Activated T-helper 2 cell treated with anti-CD3 and anti-CD28 coated beads, Interferon-gamma antibody, Interleukin-2, Interleukin-4, amounts not matched to agents 10 μg/mL and 5 μg/mL and 100 μg/mL, durations not matched to agents 14 hours and 24 hours and 36 hours (primary cell): ENCODE measurements at regions not wholly inside any gene's neighbourhood (a gene's known extent, or its start where the extent isn't known, plus 50 kb on each side); places are given as distances from the start of the nearest gene placed in this dataset.

Experiments
- DNase-seq: peaks from one replicate; pipeline ENCODE4 v3.0.0; 2021; ENCODE audit warnings: low spot score
- H3K27ac Mint-ChIP-seq: one replicate; pipeline ENCODE4 v1.8.0; 2021; ENCODE audit warnings: mixed read lengths
- H3K27me3 Mint-ChIP-seq: one replicate; pipeline ENCODE4 v1.8.0; 2021; ENCODE audit warnings: low read depth, mixed read lengths
- H3K36me3 Mint-ChIP-seq: one replicate; pipeline ENCODE4 v1.8.0; 2021; ENCODE audit warnings: low read depth, mixed read lengths
- H3K4me1 Mint-ChIP-seq: one replicate; pipeline ENCODE4 v1.8.0; 2021; ENCODE audit warnings: low read depth, mixed read lengths
- H3K4me3 Mint-ChIP-seq: one replicate; pipeline ENCODE4 v1.8.0; 2021; ENCODE audit warnings: low read depth, mild to moderate bottlenecking, moderate library complexity, mixed read lengths
- H3K9me3 Mint-ChIP-seq: one replicate; pipeline ENCODE4 v1.8.0; 2021; ENCODE audit warnings: mixed read lengths
- intact Hi-C: fragments of 100-400 bp; cut with micrococcal nuclease; formaldehyde crosslinking; loops from one replicate; pipeline ENCODE4 v1.15.1; 2023

GRCh38 chr7:10703059-10703458 lies 270.6 kb upstream of the PHF14 start:
- no peak overlapping the region for H3K4me3 Mint-ChIP-seq
- intact Hi-C loops: no loop called here
- no peak for DNase-seq
- H3K9me3 Mint-ChIP-seq: peaks cover 13% of the 10 kb centered on the region
- H3K27ac Mint-ChIP-seq: no peak overlapping the region
- no peaks in the 10 kb centered on the region for H3K4me1 Mint-ChIP-seq
- no peaks in the 10 kb centered on the region for H3K27me3 Mint-ChIP-seq
- no peaks in the 10 kb centered on the region for H3K36me3 Mint-ChIP-seq

GRCh38 chr7:10703981-10704380 lies 269.7 kb upstream of the PHF14 start:
- Mint-ChIP-seq H3K36me3 (no peaks in the 10 kb centered on the region), H3K9me3 (peaks cover 13% of the 10 kb centered on the region), H3K4me3 (no peak overlapping the region), H3K27me3 (no peaks in the 10 kb centered on the region), H3K4me1 (no peaks in the 10 kb centered on the region), H3K27ac (no peak overlapping the region)
- no peak for DNase-seq
- intact Hi-C loops: no loop called here

- Mint-ChIP-seq H3K36me3 (no peaks in the 10 kb centered on the region), H3K4me1 (no peaks in the 10 kb centered on the region), H3K9me3 (peaks cover 13% of the 10 kb centered on the region), H3K27me3 (no peaks in the 10 kb centered on the region), H3K4me3 (no peak overlapping the region), H3K27ac (no peak overlapping the region)
- no peak for DNase-seq
- intact Hi-C loops: no loop called here
Measured at GRCh38 chr7:10704653-10705052, 269.0 kb upstream of the PHF14 start.

- Mint-ChIP-seq H3K27ac (no peak overlapping the region), H3K4me3 (no peak overlapping the region), H3K9me3 (no peaks in the 10 kb centered on the region), H3K27me3 (no peaks in the 10 kb centered on the region), H3K4me1 (no peaks in the 10 kb centered on the region), H3K36me3 (no peaks in the 10 kb centered on the region)
- intact Hi-C loops: no loop called here
- no peak for DNase-seq
Measured at GRCh38 chr7:10706875-10707493, 266.7 kb upstream of the PHF14 start.

DNA sequence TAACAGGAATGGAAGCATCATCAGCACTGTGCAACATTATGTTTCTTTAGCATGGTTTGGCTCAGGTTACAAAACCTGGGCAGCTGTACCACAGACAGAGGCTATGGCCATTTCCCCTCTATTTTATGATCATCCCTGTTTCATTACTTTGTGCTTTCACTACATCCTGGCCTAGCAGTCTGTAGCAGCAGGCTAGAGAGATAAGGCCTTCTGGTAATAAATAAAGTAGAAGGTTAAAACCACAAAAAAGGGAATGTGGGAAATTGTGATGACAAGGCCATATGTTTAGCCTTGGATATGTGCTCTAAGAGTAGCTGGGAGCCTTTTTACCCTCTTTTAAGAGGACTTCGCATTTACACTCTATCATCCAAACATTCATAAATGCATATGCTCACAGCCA lies 266.2 kb upstream of the PHF14 start:
- H3K4me1 Mint-ChIP-seq: no peaks in the 10 kb centered on the region
- H3K36me3 Mint-ChIP-seq: no peaks in the 10 kb centered on the region
- no peak overlapping the region for H3K27ac Mint-ChIP-seq
- no peak for DNase-seq
- intact Hi-C loops: no loop called here
- H3K27me3 Mint-ChIP-seq: no peaks in the 10 kb centered on the region
- no peaks in the 10 kb centered on the region for H3K9me3 Mint-ChIP-seq
- H3K4me3 Mint-ChIP-seq: no peak overlapping the region

GRCh38 chr7:10708447-10708846 lies 265.2 kb upstream of the PHF14 start:
- intact Hi-C loops: no loop called here
- DNase-seq: no peak
- Mint-ChIP-seq H3K27me3 (no peaks in the 10 kb centered on the region), H3K4me1 (no peaks in the 10 kb centered on the region), H3K36me3 (no peaks in the 10 kb centered on the region), H3K4me3 (no peak overlapping the region), H3K27ac (no peak overlapping the region), H3K9me3 (no peaks in the 10 kb centered on the region)

DNA sequence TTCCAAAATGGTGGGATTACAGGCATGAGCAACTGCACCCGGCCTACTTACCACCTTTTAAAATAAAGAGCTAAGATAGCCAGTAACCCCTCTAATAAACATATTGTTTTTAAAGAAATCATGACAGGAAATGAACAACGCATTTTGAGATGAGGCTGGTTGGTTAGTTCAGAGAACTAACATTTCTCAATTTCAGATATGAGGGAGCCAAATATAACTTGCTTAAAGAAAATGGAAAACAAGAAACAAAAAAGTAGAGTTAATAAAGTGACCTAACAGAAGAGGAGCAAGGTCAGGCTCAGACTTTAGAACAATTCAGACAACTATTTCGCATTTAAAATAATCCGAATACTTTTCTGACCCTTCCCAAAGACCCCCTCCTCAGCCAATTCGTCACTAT lies 254.9 kb upstream of the PHF14 start:
- intact Hi-C loops: no loop called here
- no peaks in the 10 kb centered on the region for H3K4me1 Mint-ChIP-seq
- H3K27me3 Mint-ChIP-seq: no peaks in the 10 kb centered on the region
- no peak for DNase-seq
- no peak overlapping the region for H3K4me3 Mint-ChIP-seq
- H3K27ac Mint-ChIP-seq: no peak overlapping the region
- no peaks in the 10 kb centered on the region for H3K36me3 Mint-ChIP-seq
- H3K9me3 Mint-ChIP-seq: no peaks in the 10 kb centered on the region

GRCh38 chr7:10720042-10720441 lies 253.6 kb upstream of the PHF14 start:
- H3K27ac Mint-ChIP-seq: no peak overlapping the region
- no peaks in the 10 kb centered on the region for H3K27me3 Mint-ChIP-seq
- no peaks in the 10 kb centered on the region for H3K4me1 Mint-ChIP-seq
- intact Hi-C loops: no loop called here
- DNase-seq: no peak
- H3K4me3 Mint-ChIP-seq: no peak overlapping the region
- H3K9me3 Mint-ChIP-seq: no peaks in the 10 kb centered on the region
- H3K36me3 Mint-ChIP-seq: no peaks in the 10 kb centered on the region

- Mint-ChIP-seq H3K4me1 (no peaks in the 10 kb centered on the region), H3K27ac (no peak overlapping the region), H3K27me3 (no peaks in the 10 kb centered on the region), H3K4me3 (no peak overlapping the region), H3K9me3 (no peaks in the 10 kb centered on the region), H3K36me3 (no peaks in the 10 kb centered on the region)
- intact Hi-C loops: no loop called here
- no peak for DNase-seq
Measured at GRCh38 chr7:10721289-10721688, 252.4 kb upstream of the PHF14 start.

DNA sequence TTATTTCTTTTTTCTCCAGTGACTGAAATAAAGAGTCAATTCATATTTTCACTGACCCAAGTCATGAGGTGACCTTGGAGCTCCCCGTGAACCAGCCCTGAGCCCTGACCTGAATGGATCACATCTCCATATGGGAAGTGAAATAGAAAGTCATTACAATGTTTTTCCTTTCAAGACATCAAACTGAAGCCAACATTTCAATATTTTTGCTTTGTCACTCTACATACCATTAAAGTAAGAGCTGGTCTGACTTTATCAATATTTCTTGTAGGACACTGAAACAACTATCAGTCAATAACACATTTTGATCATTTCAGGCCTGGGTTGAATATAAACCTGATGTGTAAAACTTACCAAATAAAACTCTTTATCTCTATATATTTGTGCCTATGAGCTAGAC lies 249.8 kb upstream of the PHF14 start:
- H3K4me1 Mint-ChIP-seq: no peaks in the 10 kb centered on the region
- H3K36me3 Mint-ChIP-seq: no peaks in the 10 kb centered on the region
- intact Hi-C loops: no loop called here
- DNase-seq: no peak
- H3K4me3 Mint-ChIP-seq: no peak overlapping the region
- H3K9me3 Mint-ChIP-seq: no peaks in the 10 kb centered on the region
- no peak overlapping the region for H3K27ac Mint-ChIP-seq
- H3K27me3 Mint-ChIP-seq: no peaks in the 10 kb centered on the region

DNA sequence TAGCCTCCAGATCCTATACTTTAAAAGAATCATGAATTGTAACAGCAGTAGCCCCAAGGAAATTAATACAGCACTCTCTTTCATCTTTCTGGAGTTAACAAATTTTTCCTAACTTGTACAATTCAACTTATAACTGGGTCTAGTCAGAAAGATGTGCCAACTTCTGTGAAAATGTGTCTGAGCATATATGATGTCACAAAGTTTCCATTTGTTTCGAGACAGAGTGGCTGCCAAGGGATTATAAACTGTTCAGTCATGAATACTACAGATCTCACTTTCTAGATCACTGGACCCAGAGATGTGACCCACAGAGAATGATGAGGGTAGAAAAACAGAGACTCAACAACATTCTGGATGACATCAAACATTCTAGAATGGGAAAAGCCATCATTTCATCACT lies 249.2 kb upstream of the PHF14 start:
- Mint-ChIP-seq H3K4me1 (no peaks in the 10 kb centered on the region), H3K27me3 (no peaks in the 10 kb centered on the region), H3K9me3 (no peaks in the 10 kb centered on the region), H3K27ac (no peak overlapping the region), H3K36me3 (no peaks in the 10 kb centered on the region), H3K4me3 (no peak overlapping the region)
- intact Hi-C loops: no loop called here
- no peak for DNase-seq

GRCh38 chr7:10727636-10728035 lies 246.0 kb upstream of the PHF14 start:
- Mint-ChIP-seq H3K4me1 (no peaks in the 10 kb centered on the region), H3K27ac (no peak overlapping the region), H3K36me3 (no peaks in the 10 kb centered on the region), H3K4me3 (no peak overlapping the region), H3K9me3 (no peaks in the 10 kb centered on the region), H3K27me3 (no peaks in the 10 kb centered on the region)
- intact Hi-C loops: no loop called here
- DNase-seq: no peak

DNA sequence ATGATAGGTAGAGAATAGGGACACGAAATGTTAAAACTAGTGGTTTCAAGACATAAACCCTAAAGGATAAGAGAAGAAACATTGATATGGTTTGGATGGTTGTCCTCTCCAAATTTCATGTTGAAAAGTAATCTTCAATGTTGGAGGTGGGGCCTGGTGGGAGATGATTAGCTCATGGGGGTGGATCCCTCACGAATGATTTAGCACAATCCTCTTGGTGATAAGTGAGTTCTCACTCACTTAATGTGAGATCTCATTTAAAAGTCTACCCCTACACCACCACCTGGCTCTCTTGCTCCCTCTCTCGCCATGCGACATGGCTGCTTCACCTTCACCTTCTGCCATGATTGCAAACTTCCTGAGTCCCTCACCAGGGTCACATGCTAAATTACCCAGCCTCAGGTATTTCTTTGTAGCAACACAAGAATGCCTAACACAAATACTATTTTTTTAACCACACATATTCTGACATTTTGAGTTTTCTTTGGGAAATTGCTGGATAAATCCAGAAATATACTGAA lies 242.4 kb upstream of the PHF14 start:
- intact Hi-C loops: no loop called here
- Mint-ChIP-seq H3K27ac (no peak overlapping the region), H3K4me3 (no peak overlapping the region), H3K27me3 (no peaks in the 10 kb centered on the region), H3K4me1 (no peaks in the 10 kb centered on the region), H3K9me3 (no peaks in the 10 kb centered on the region), H3K36me3 (no peaks in the 10 kb centered on the region)
- no peak for DNase-seq

- H3K4me1 Mint-ChIP-seq: no peaks in the 10 kb centered on the region
- H3K4me3 Mint-ChIP-seq: no peak overlapping the region
- no peaks in the 10 kb centered on the region for H3K27me3 Mint-ChIP-seq
- no peak for DNase-seq
- no peak overlapping the region for H3K27ac Mint-ChIP-seq
- H3K9me3 Mint-ChIP-seq: no peaks in the 10 kb centered on the region
- intact Hi-C loops: no loop called here
- H3K36me3 Mint-ChIP-seq: no peaks in the 10 kb centered on the region
Measured at GRCh38 chr7:10733747-10734146, 239.9 kb upstream of the PHF14 start.
